Glutamatergic neuron (in vitro differentiated cells): ENCODE measurements at regions not wholly inside any gene's neighbourhood (a gene's known extent, or its start where the extent isn't known, plus 50 kb on each side); places are given as distances from the start of the nearest gene placed in this dataset.

Source experiments
- DNase-seq: peaks from one replicate; pipeline ENCODE4 v3.0.0; 2022
- H3K27ac Mint-ChIP-seq: one replicate; pipeline ENCODE4 v1.8.0; 2020; ENCODE audit warnings: mild to moderate bottlenecking, mixed read lengths, inconsistent platforms; ENCODE audit not compliant: unreplicated experiment
- H3K27me3 Mint-ChIP-seq: one replicate; pipeline ENCODE4 v1.8.0; 2020; ENCODE audit warnings: mild to moderate bottlenecking, moderate library complexity, mixed read lengths, inconsistent platforms; ENCODE audit not compliant: unreplicated experiment
- H3K36me3 Mint-ChIP-seq: one replicate; pipeline ENCODE4 v1.8.0; 2020; ENCODE audit warnings: mild to moderate bottlenecking, mixed read lengths, inconsistent platforms; ENCODE audit not compliant: unreplicated experiment
- H3K4me1 Mint-ChIP-seq: one replicate; pipeline ENCODE4 v1.8.0; 2020; ENCODE audit warnings: mild to moderate bottlenecking, low read depth, mixed read lengths, inconsistent platforms; ENCODE audit not compliant: unreplicated experiment
- H3K4me3 Mint-ChIP-seq: one replicate; pipeline ENCODE4 v1.8.0; 2020; ENCODE audit warnings: mild to moderate bottlenecking, mixed read lengths, inconsistent platforms; ENCODE audit not compliant: unreplicated experiment
- H3K9me3 Mint-ChIP-seq: one replicate; pipeline ENCODE4 v1.8.0; 2020; ENCODE audit warnings: mild to moderate bottlenecking, moderate library complexity, mixed read lengths, inconsistent platforms; ENCODE audit not compliant: unreplicated experiment
- CTCF ChIP-seq: fragments of 200-600 bp; sonication (generic); IDR thresholded peaks from one replicate; pipeline ENCODE4 v1.5.0; 2021; ENCODE audit not compliant: partially characterized antibody, unreplicated experiment

- Mint-ChIP-seq H3K27me3 (no peaks in the 10 kb centered on the region), H3K4me3 (no peak overlapping the region), H3K36me3 (no peaks in the 10 kb centered on the region), H3K9me3 (no peaks in the 10 kb centered on the region), H3K4me1 (no peaks in the 10 kb centered on the region), H3K27ac (no peak overlapping the region)
- no peak for TF ChIP-seq CTCF
- DNase-seq = no peak
These were observed 355.1 kb upstream of the DAB2 start for GRCh38 chr5:39779831-39780230.

- Mint-ChIP-seq H3K27ac (no peak overlapping the region), H3K27me3 (no peaks in the 10 kb centered on the region), H3K4me1 (no peaks in the 10 kb centered on the region), H3K9me3 (no peaks in the 10 kb centered on the region), H3K36me3 (no peaks in the 10 kb centered on the region), H3K4me3 (no peak overlapping the region)
- TF ChIP-seq CTCF = no peak
- no peak for DNase-seq
These were observed 351.1 kb upstream of the DAB2 start for GRCh38 chr5:39775797-39776365.

GRCh38 chr5:39775086-39775796 is 350.5 kb upstream of the DAB2 start:
- no peak overlapping the region for H3K27ac Mint-ChIP-seq
- H3K9me3 Mint-ChIP-seq = no peaks in the 10 kb centered on the region
- H3K27me3 Mint-ChIP-seq = no peaks in the 10 kb centered on the region

GRCh38 chr5:39774605-39775004 is 349.8 kb upstream of the DAB2 start:
- Mint-ChIP-seq H3K27ac (no peak overlapping the region), H3K4me3 (no peak overlapping the region), H3K36me3 (no peaks in the 10 kb centered on the region), H3K4me1 (no peaks in the 10 kb centered on the region), H3K9me3 (no peaks in the 10 kb centered on the region), H3K27me3 (no peaks in the 10 kb centered on the region)
- no peak for TF ChIP-seq CTCF
- no peak for DNase-seq

More at GRCh38 chr5:39775086-39775796, 350.5 kb upstream of the DAB2 start:
- no peaks in the 10 kb centered on the region for H3K36me3 Mint-ChIP-seq
- DNase-seq = no peak
- no peak for TF ChIP-seq CTCF
- no peak overlapping the region for H3K4me3 Mint-ChIP-seq
- no peaks in the 10 kb centered on the region for H3K4me1 Mint-ChIP-seq

GRCh38 chr5:39772307-39772706 is 347.5 kb upstream of the DAB2 start:
- no peak overlapping the region for H3K4me3 Mint-ChIP-seq
- H3K27ac Mint-ChIP-seq = no peak overlapping the region
- no peaks in the 10 kb centered on the region for H3K9me3 Mint-ChIP-seq
- DNase-seq = no peak
- TF ChIP-seq CTCF = no peak
- H3K36me3 Mint-ChIP-seq = no peaks in the 10 kb centered on the region
- H3K27me3 Mint-ChIP-seq = no peaks in the 10 kb centered on the region
- no peaks in the 10 kb centered on the region for H3K4me1 Mint-ChIP-seq
